Stimulated activated CD4-positive, alpha-beta T cell treated with anti-CD3 and anti-CD28 coated beads, Interleukin-1b, Interleukin-23, amount 100 ng/mL, for 48 hours (primary cell): ENCODE measurements at regions not wholly inside any gene's neighbourhood (a gene's known extent, or its start where the extent isn't known, plus 50 kb on each side); places are given as distances from the start of the nearest gene placed in this dataset.
A peak's percentile ranks its signal among the peaks of the same experiment; 100 is the strongest.

ENCODE experiments used
- DNase-seq: peaks from one replicate; pipeline ENCODE4 v3.0.0-alpha.2; 2020

GRCh38 chr5:121221483-121221882 lies 630.2 kb upstream of the FTMT start:
- no peak for DNase-seq

- DNase-seq = no peak
Observed at GRCh38 chr5:121226765-121227164, 624.9 kb upstream of the FTMT start.

- no peak for DNase-seq
Observed at GRCh38 chr5:121239951-121240350, 611.7 kb upstream of the FTMT start.

DNA sequence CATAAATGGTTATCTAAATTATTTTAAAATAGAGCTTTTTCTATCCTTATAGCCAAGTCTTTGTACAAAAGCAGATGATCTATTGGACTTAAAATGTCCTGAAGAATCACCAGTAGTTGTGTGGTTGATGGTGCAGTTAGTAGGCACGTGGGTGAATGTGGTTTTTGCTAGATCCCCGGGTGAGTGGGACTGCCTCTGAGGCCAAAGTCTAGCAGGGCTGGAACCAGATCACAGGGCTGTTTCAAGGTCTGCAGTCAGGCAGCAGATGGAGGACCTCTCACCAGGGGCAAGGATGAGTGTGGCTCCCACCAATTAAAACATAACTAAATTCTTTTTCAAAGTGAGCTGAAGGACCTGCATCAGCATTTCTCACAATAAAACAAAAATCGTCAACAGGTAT lies 604.7 kb upstream of the FTMT start:
- DNase-seq = no peak

- no peak for DNase-seq
Observed at GRCh38 chr5:121251954-121252353, 599.7 kb upstream of the FTMT start.

DNA sequence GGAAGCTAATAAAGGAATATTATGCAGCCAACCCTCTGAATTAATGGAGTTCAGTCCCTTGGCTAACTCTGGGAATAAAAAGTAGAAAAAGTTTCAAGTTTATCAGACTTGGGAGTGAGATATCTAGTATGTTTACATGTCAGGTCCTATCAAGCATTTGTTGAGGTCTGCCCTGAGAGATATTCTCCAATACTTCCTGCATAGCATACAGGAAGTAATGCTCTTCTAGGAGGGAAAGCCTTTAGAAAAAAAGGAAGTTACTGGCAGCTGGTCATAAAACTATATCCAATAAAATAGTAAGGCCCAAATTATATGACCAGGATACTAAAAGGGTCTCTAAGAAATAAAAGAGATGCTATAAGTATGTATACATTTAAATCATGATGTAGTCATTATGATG lies 594.1 kb upstream of the FTMT start:
- DNase-seq = no peak

DNA sequence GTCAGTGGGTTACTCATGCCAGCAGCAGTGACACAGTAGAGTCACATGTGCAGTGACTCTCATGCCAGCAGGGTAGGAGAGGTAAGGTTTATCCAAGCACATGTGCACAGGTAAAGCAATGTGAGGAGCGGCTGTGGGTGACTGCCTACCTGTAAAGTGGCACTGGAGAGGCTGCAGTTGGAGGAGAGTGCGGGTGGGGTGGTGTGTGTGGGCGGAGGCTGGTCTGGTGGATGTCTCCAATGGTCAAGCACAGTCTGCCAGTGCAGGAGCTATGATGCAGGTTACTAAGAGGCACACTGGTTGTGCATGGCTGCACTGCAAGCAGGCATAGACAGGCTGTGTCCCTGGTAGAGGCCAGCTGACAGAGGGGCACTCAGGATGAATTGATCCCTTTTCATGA lies 588.2 kb upstream of the FTMT start:
- no peak for DNase-seq

GRCh38 chr5:121264605-121265004 lies 587.1 kb upstream of the FTMT start:
- no peak for DNase-seq

DNA sequence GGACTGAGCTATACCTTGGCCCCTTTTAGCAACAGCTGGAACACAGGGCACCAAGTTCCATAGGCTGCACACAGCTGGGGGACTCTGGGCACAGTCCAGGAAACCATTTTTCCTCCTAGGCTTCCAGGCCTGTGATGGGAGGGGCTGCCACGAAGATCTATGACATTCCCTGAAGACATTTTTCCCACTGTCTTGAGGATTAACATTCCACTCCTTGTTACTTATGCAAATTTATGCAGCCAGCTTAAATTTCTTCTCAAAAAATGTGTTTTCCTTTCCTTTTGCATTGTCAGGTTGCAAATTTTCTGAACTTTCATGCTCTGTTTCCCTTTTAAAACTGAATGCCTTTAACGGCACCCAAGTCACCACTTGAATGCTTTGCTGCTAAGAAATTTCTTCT lies 580.1 kb upstream of the FTMT start:
- DNase-seq = no peak

DNA sequence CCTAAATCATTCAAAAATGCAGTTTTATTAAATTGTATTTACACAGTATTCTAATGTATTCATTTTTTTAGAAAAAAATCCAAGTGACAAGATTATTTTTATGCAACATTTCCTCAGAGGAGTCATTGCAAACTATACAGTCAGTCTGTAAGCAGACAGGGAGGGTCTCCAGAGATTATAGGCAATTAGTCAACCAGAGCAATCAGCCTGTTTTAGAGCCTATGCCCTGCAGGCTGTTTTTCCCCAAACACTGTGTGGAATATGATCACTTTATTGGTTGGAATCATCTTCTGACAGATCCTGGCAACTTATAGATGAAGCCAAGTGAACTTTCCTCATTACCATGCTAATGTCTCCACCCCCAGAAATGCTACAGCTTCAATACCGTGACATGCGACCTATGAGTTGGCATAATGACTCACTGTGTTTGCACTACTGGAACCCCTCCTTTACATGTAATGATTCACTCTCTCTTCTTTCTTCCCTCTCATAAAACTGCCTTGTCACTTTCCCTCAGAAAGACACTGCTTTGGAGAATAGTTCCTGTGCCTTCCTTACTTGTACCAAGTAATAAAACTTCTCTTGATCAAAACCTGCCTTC lies 577.7 kb upstream of the FTMT start:
- DNase-seq = peak; percentile 2

- no peak for DNase-seq
Observed at GRCh38 chr5:121279801-121280200, 571.9 kb upstream of the FTMT start.

- no peak for DNase-seq
Observed at GRCh38 chr5:121285801-121286521, 565.7 kb upstream of the FTMT start.

- no peak for DNase-seq
Observed at GRCh38 chr5:121288781-121289180, 562.9 kb upstream of the FTMT start.

DNA sequence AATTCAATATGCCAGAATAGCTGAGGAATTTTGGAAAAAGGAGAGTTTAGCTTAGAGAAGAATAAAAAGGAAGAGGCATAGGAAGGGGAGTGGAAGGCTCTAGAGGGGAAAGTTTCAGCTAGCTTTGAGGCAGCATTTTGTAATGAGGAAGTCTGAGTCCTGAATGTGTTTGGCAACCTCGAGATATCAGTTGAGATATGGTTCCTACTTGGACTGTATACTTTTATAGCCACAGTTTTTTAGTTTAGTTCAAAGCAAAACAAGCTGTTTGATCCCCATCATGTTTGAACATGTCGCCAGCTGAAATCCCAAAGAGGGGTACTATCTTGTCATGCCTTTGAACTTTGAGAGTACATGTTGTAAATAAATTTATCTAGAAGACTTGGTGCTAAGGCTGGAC lies 559.0 kb upstream of the FTMT start:
- no peak for DNase-seq

DNA sequence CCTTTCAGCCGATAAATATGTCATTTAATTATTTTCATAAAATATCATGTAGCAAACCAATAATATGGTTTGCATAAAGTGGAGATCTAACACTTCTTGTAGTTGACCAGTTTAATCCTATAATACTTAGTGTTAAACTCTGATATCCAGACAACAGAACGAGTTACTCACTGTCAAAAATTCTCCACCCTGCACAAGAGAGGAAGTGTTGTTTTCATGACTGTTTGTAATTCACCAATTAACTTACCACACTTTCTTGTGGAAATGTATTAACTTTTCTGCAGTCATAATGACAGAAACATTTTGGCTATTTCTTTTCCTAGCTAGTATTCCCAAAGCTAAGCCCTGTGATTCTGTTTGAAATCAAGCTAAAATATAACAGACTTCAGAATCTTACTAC lies 555.3 kb upstream of the FTMT start:
- DNase-seq = no peak

DNA sequence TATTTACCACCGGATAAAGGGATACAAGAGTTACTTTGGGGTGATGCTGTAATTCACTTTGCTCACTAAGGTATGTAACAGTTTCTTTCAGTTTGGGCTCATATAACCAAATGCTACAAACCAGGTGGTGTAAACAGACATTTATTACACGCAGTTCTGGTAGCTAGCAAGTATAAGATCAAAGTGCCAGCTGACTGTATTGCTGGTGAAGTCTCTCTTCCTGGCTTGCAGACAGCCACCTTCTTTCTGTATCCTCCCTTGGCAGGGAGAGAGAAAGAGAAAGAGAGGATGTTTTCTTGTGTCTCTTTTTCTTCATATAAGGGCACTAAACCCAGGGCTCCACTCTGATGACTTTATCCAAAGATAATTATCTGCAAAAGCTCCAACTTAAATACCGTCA lies 552.5 kb upstream of the FTMT start:
- DNase-seq = no peak

DNA sequence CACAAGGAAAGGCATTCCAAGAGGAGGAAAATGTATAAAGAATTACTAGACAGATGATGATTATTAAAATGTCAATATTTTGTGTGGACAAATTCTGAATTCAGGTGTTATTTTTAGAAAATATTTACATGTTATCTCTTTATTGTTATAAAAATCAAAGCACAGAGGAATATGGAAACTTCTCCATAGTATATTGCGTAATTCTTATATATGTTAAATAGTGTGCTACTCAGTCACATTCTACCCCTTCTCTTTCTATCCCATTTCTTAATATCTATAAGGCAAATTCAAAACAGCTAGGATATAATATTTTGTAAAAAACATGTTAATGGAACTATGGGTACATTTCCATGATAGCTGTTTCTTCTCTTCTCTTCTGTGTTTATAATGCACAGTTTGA lies 546.8 kb upstream of the FTMT start:
- no peak for DNase-seq

- no peak for DNase-seq
Observed at GRCh38 chr5:121313886-121314285, 537.8 kb upstream of the FTMT start.

DNA sequence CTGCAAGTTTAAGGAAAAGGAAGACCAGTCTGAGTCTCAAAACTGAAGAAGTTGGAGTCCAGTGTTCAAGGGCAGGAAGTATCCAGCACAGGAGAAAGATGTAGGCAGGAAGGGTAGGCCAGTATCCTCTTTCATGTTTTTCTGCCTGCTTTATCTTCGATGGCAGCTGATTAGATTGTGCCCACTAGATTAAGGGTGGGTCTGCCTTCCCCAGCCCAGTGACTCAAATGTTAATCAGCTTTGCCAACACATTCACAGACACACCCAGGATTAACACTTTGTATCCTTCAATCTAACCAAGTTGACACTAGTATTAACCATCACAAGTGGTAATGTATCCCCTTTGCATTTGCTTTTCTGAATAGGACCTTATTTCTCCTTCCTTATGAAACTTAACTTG lies 535.9 kb upstream of the FTMT start:
- no peak for DNase-seq

- no peak for DNase-seq
Observed at GRCh38 chr5:121319292-121319691, 532.4 kb upstream of the FTMT start.

DNA sequence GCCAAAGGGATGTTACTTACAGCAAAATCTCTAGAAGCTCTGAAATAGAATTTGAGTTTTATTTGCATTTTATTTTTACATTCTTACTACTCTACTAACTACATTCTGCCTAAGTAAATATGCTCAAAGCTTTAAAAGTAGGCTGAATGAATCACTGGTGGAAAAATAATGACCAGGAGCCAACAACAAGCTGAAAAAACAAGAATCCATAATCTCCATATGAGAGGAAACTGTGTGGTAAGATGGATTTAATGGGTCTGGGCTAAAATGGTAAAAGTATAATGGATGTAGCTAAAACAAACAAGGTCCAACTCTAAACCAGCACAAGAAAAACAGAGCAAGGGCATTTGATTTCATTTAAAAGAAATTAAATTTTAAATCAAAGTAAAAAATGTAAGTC lies 525.8 kb upstream of the FTMT start:
- DNase-seq = no peak

- DNase-seq = no peak
Observed at GRCh38 chr5:121350181-121350930, 501.3 kb upstream of the FTMT start.

DNA sequence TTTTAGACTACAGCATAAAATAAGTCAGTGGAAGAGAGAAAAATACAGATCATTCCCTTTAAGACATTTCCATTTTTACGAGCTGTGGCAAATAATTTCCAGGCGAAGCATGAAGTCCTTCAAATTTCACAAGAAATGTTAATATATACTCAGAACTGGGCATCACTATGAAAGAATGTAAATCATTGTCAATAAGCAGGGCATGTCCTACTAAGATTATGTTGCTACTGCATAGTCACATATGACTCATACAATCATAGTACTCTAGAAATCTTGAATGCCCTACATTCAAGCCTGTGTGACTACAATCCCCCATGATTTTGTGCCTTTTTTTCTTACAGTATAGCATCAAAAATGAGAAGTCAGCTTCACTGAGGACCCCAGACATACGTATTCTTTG lies 485.2 kb upstream of the FTMT start:
- DNase-seq = no peak

DNA sequence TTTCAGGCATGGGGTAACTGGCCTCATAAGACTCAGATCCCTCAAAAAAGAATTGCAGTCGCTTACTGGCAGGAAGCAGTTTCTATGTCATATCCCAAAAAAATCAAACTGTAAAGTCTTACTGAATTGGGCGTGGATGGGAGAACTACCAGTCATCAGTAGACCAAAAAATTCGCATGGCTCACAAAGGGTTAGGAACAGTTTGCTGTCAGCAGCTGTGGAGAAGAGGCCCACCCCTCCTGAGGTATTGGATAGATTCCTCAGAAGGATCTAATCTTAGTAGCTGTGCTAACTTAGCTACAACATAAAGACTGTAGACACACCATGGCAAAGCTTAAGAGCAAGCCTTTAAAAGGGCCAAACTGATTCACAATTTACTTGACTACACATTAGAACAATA lies 478.3 kb upstream of the FTMT start:
- DNase-seq = no peak
